NCI-H128 (cell line): ENCODE measurements at regions not wholly inside any gene's neighbourhood (a gene's known extent, or its start where the extent isn't known, plus 50 kb on each side); places are given as distances from the start of the nearest gene placed in this dataset.
"Not testable (repeated sequence)": the region's sequence is repeated elsewhere in the genome, so short reads cannot be mapped to it uniquely, and the experiment has no call there.

Experiments
- DNase-seq: peaks from one replicate; lab custom pipeline; 2025; ENCODE audit not compliant: unreplicated experiment; lab: John Stamatoyannopoulos, UW

GRCh38 chr13:112172641-112173251, 105.8 kb downstream of the SOX1 start:
- no peak for DNase-seq

GRCh38 chr13:112174476-112175110, 107.6 kb downstream of the SOX1 start:
- DNase-seq, result no peak

- DNase-seq, result no peak
These were observed 108.5 kb downstream of the SOX1 start for GRCh38 chr13:112175162-112176075.

DNA sequence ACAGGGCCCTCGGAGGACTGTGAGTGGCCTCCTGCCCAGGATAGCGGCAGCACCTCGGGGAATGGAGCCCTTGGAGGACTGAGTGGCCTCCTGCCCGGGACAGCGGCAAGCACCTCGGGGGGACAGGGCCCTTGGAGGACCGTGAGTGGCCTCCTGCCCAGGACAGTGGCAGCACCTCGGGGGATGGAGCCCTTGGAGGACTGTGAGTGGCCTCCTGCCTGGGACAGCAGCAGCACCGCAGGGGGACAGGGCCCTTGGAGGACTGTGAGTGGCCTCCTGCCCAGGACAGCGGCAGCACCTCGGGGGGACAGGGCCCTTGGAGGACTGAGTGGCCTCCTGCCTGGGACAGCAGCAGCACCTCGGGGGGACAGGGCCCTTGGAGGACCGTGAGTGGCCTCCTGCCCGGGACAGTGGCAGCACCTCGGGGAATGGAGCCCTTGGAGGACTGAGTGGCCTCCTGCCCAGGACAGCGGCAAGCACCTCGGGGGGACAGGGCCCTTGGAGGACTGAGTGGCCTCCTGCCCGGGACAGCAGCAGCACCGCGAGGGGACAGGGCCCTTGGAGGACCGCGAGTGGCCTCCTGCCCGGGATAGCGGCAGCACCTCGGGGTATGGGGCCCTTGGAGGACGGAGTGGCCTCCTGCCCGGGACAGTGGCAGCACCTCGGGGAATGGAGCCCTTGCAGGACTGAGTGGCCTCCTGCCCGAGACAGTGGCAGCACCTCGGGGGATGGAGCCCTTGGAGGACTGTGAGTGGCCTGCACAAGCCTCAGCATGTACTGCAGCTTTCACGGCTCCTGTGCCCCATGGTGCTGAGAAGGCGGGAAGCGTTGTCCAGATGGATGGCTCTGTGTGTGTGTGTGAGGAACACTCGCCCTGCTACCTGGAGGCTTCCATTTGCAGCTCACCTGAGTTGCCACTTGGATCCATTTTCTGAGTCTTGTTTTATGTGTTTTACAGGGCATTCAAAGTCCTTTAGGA, 109.5 kb downstream of the SOX1 start:
- DNase-seq, result not testable (repeated sequence)

- DNase-seq, result no peak
These were observed 110.7 kb downstream of the SOX1 start for GRCh38 chr13:112177450-112178288.

DNA sequence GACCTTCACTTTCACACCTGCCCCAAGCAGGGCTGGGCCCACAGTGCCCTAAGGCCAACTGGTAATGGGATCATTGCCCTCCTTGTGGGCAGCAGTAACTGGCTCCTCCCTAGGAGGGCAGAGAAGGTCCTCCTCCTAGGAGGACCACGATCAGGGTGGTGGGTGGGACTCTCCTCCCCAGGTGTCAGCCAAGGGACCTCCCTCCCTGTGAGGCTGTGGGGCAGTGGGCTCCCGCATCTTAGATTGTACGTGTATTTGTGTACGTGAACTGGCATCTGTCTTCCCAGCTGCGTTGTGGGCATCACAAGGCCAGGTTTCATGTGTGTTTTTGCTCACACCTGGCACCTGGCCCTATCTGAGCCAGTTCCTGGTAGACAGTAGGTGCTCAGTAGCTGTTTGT, 111.8 kb downstream of the SOX1 start:
- DNase-seq, result no peak

GRCh38 chr13:112179421-112179820, 112.5 kb downstream of the SOX1 start:
- no peak for DNase-seq

DNA sequence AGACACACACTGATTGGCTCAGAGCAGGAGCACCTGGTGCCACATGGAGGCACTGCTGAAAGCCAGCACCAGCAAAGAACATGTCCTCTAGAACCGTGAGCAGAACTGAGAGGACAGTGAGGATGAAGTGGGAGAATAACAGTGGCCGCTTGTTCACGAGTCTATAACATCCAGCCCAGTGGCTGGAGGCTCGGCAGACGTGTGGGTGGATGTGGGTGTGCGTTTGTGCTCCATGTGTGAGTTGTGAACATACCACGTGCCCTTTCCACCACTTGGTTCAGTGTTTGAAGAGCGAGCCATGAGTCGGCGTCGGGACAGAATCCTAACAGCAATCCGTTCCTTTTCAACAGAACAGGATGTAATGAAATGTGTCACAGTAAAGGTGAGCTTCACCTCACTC, 113.0 kb downstream of the SOX1 start:
- no peak for DNase-seq

- no peak for DNase-seq
These were observed 114.6 kb downstream of the SOX1 start for GRCh38 chr13:112181336-112182067.

DNA sequence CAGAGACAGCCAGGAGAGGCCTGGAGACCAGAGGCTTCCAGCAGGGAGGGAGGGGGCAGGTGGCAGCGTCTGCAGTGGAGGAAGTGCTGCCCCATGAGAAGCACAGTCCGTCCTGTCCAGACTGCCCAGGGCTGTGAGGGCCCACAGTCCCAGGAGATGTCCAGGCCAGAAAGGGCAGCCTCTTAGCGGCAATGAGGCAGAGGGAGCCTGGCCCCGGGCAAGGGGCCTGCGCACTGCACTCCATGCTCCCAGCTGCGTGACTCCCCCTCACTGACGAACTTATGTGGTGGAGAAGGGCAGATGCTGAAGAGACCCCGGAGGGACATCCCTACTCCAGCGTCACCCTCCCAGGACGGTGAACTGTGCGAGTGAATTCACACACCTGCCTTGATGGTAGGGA, 115.3 kb downstream of the SOX1 start:
- DNase-seq, result no peak

- DNase-seq, result no peak
These were observed 116.0 kb downstream of the SOX1 start for GRCh38 chr13:112182846-112183531.

DNA sequence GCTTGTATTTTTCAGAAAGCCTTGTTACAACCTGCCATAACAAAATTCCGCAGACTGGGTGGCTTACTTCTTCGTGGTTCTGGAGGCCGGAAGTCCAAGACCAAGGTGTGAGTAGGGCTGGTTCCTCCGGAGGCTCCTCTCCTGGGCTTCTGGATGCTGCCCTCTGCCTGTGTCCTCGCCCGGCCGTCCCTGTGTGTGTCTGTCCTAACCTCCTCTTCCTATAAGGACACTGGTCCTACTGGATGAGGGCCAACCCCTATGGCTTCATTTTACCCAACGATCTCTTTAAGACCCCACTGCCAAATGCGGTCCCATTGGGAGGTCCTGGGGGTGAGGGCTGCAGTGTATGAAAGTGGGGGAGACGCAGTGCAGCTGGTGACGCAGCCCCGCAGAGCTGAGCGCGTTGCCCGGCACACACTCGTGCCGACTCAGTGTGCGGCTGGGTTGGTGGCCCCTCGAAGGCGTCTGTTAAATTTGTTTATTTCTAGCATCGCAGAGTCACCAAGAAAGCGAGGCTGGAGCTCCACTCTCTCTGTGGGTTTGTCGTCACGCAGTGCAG, 116.7 kb downstream of the SOX1 start:
- no peak for DNase-seq

DNA sequence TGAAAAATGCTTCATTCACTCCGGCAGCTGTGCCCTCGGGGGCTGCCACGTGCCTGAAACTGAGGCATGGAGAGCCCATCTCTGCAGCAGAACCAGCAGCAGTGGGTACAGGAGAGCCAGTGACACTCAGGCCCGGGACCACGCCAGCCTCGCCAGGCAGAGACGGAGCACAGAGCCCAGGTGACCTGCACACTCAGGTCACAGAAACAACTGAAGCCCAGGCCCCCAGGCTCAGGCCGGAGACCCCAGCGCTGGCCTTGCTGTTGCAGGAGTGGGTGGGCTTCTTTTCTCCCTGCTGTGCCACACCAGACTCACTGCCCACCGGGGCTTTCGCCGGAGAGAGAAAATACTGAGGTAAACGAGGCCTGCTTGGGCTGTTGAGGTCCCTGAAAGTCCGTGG, 117.3 kb downstream of the SOX1 start:
- DNase-seq, result no peak

GRCh38 chr13:112184851-112185371, 118.0 kb downstream of the SOX1 start:
- no peak for DNase-seq

GRCh38 chr13:112185466-112185865, 118.5 kb downstream of the SOX1 start:
- no peak for DNase-seq

GRCh38 chr13:112186091-112186490, 119.1 kb downstream of the SOX1 start:
- no peak for DNase-seq

DNA sequence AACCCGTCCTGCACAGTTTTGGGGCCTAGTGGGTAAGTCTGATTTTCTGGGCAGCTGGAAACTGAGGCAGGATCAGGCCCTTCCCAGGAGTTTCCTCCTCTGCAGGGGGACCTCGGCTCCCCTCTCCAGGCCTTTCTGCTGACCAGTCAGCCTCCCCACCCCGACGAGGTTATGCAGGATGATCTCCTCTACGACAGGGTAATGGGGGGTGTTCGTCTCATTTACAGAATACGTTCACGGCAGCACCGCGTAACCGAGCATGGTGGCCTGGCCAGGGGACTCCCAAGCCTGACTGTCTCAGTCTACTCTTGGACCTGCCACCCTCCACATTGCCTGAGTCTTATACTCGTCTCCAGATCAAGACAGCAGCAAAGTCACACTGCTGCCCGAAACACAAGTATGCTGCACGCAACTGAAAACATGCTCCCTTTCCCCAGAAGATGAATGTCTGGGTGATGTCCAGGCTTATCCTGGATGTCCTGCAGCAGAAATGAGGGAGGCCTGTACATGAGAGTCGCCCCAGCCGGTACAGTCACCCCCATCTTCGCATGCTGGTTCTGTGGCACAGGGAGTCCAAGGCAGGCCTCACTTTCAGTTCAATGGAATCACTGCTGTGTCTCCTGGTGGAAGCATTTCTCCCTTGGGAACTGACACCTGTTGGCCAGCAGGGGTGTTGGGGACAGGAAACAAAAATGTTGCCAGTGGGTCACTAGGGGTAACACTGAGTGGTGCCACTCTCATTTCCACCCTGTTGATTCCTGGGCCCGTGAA, 120.8 kb downstream of the SOX1 start:
- no peak for DNase-seq

- no peak for DNase-seq
These were observed 121.3 kb downstream of the SOX1 start for GRCh38 chr13:112188298-112188610.
